MM.1S (cell line): ENCODE measurements at regions not wholly inside any gene's neighbourhood (a gene's known extent, or its start where the extent isn't known, plus 50 kb on each side); places are given as distances from the start of the nearest gene placed in this dataset.

Experiments used
- DNase-seq: peaks from one replicate; pipeline ENCODE4 v3.0.0-alpha.2; 2015
- H2AFZ ChIP-seq: fragments of 300-600 bp; sonication (generic); 2 replicates; pipeline ENCODE4 v1.6.0; 2016; ENCODE audit warnings: antibody characterized with exemption, low read length
- H3F3A ChIP-seq: fragments of 300-600 bp; sonication (generic); 2 replicates; pipeline ENCODE4 v1.6.1; 2016; ENCODE audit warnings: mild to moderate bottlenecking, antibody characterized with exemption, low read length, moderate library complexity, mixed read lengths; ENCODE audit not compliant: insufficient read depth
- H3K27ac ChIP-seq: fragments of 300-600 bp; sonication (generic); 2 replicates; pipeline ENCODE4 v1.5.1; 2016; ENCODE audit warnings: mild to moderate bottlenecking, low read length
- H3K27me3 ChIP-seq: fragments of 300-600 bp; sonication (generic); replicated peaks from 2 replicates; pipeline ENCODE4 v1.6.0; 2016; ENCODE audit warnings: low read length; ENCODE audit not compliant: insufficient read depth
- H3K36me3 ChIP-seq: fragments of 300-600 bp; sonication (generic); replicated peaks from 2 replicates; pipeline ENCODE4 v1.6.1; 2016; ENCODE audit warnings: mild to moderate bottlenecking, low read length, mixed read lengths; ENCODE audit not compliant: insufficient read depth
- H3K4me1 ChIP-seq: fragments of 300-600 bp; sonication (generic); 2 replicates; pipeline ENCODE4 v1.6.1; 2016; ENCODE audit warnings: low read length, mixed read lengths
- H3K4me2 ChIP-seq: fragments of 300-600 bp; sonication (generic); 2 replicates; pipeline ENCODE4 v1.6.0; 2016; ENCODE audit warnings: low read depth, low read length
- H3K4me3 ChIP-seq: fragments of 300-600 bp; sonication (generic); 2 replicates; pipeline ENCODE4 v1.5.1; 2016; ENCODE audit warnings: low read length, mixed read lengths
- H3K79me2 ChIP-seq: fragments of 300-600 bp; sonication (generic); 2 replicates; pipeline ENCODE4 v1.6.1; 2016; ENCODE audit warnings: mixed run types, low read length, mixed read lengths
- H3K9ac ChIP-seq: fragments of 300-600 bp; sonication (generic); 2 replicates; pipeline ENCODE4 v1.6.1; 2016; ENCODE audit warnings: low read length, mixed read lengths
- H3K9me2 ChIP-seq: fragments of 300-600 bp; sonication (generic); replicated peaks from 2 replicates; pipeline ENCODE4 v1.6.1; 2016; ENCODE audit warnings: mild to moderate bottlenecking, low read length, mixed read lengths; ENCODE audit not compliant: insufficient read depth
- H3K9me3 ChIP-seq: fragments of 300-600 bp; sonication (generic); replicated peaks from 2 replicates; pipeline ENCODE4 v1.6.1; 2016; ENCODE audit warnings: mild to moderate bottlenecking, low read length, mixed read lengths; ENCODE audit not compliant: insufficient read depth
- H4K20me1 ChIP-seq: fragments of 300-600 bp; sonication (generic); 2 replicates; pipeline ENCODE4 v1.6.1; 2016; ENCODE audit warnings: mild to moderate bottlenecking, low read length, moderate library complexity, mixed read lengths; ENCODE audit not compliant: insufficient read depth
- CTCF ChIP-seq: fragments of 300-600 bp; sonication (generic); IDR thresholded peaks from 2 replicates; pipeline ENCODE4 v1.5.1; 2016; ENCODE audit warnings: antibody characterized with exemption, low read length, mixed read lengths
- EZH2 ChIP-seq: fragments of 300-600 bp; sonication (generic); optimal IDR thresholded peaks from 2 replicates; pipeline ENCODE3; 2017; ENCODE audit warnings: low read depth, mild to moderate bottlenecking, antibody characterized with exemption, low read length, mixed read lengths
- EZH2phosphoT487 ChIP-seq: fragments of 300-600 bp; sonication (generic); IDR thresholded peaks from 2 replicates; pipeline ENCODE4 v1.6.1; 2018; ENCODE audit warnings: antibody characterized with exemption, low read length

GRCh38 chr20:22127587-22127986 is 422.1 kb downstream of the PAX1 start:
- H4K20me1 ChIP-seq: no peaks in the 10 kb centered on the region

GRCh38 chr20:22106308-22106938 is 401.0 kb downstream of the PAX1 start:
- no peaks in the 10 kb centered on the region for H3K36me3 ChIP-seq
- DNase-seq: peak; percentile 66
- no peak overlapping the region for H3K4me3 ChIP-seq
- H4K20me1 ChIP-seq: no peaks in the 10 kb centered on the region
- no peaks in the 10 kb centered on the region for H3K79me2 ChIP-seq
- H3K4me1 ChIP-seq: peaks cover 13% of the 10 kb centered on the region; the same call in 1 of the 2 replicates
- no peaks in the 10 kb centered on the region for H3K27me3 ChIP-seq
- H3K9ac ChIP-seq: no peak overlapping the region
- H2AFZ ChIP-seq: no peak overlapping the region
- no peak overlapping the region for H3K4me2 ChIP-seq
- TF ChIP-seq CTCF (peak; percentile 69), EZH2phosphoT487 (no peak)
- no peak overlapping the region for H3K27ac ChIP-seq
- H3K9me2 ChIP-seq: no peaks in the 10 kb centered on the region
- H3K9me3 ChIP-seq: no peaks in the 10 kb centered on the region
- H3F3A ChIP-seq: no peaks in the 10 kb centered on the region

More at GRCh38 chr20:22127587-22127986, 422.1 kb downstream of the PAX1 start:
- H3K27ac ChIP-seq: no peak overlapping the region
- TF ChIP-seq EZH2: no peak
- TF ChIP-seq CTCF: no peak
- TF ChIP-seq EZH2phosphoT487: no peak
- no peak overlapping the region for H2AFZ ChIP-seq
- no peak overlapping the region for H3K4me2 ChIP-seq
- no peak overlapping the region for H3K4me3 ChIP-seq
- H3K9me3 ChIP-seq: no peaks in the 10 kb centered on the region
- H3K9ac ChIP-seq: no peak overlapping the region
- H3F3A ChIP-seq: no peaks in the 10 kb centered on the region
- H3K27me3 ChIP-seq: no peaks in the 10 kb centered on the region
- no peaks in the 10 kb centered on the region for H3K9me2 ChIP-seq
- no peaks in the 10 kb centered on the region for H3K36me3 ChIP-seq
- H3K4me1 ChIP-seq: 0 out of 2 replicates have a peak, but pooled peaks cover 4% of the 10 kb centered on the region
- H3K79me2 ChIP-seq: no peaks in the 10 kb centered on the region
- no peak for DNase-seq

GRCh38 chr20:22101606-22102005 is 396.1 kb downstream of the PAX1 start:
- Histone ChIP-seq H3K4me3 (no peak overlapping the region), H4K20me1 (no peaks in the 10 kb centered on the region), H3K9me2 (no peaks in the 10 kb centered on the region), H3K4me2 (no peak overlapping the region), H3K4me1 (peaks cover 34% of the 10 kb centered on the region), H3K9ac (no peak overlapping the region), H3K27ac (no peak overlapping the region), H3K27me3 (no peaks in the 10 kb centered on the region), H3F3A (peaks cover 15% of the 10 kb centered on the region), H3K9me3 (no peaks in the 10 kb centered on the region), H3K36me3 (no peaks in the 10 kb centered on the region), H2AFZ (no peak overlapping the region), H3K79me2 (no peaks in the 10 kb centered on the region)
- no peak for TF ChIP-seq CTCF
- no peak for TF ChIP-seq EZH2
- no peak for TF ChIP-seq EZH2phosphoT487
- no peak for DNase-seq
